Activated B cell treated with CpG ODN at 0.5 μM for 24 hours (primary cell): ENCODE measurements at regions not wholly inside any gene's neighbourhood (a gene's known extent, or its start where the extent isn't known, plus 50 kb on each side); places are given as distances from the start of the nearest gene placed in this dataset.

Experiments used
- ATAC-seq: fragments of 200-7000 bp; cut with Tn5 transposase; one replicate; pipeline ENCODE4 v1.10.0; 2021; ENCODE audit warnings: low read depth, mild to moderate bottlenecking, moderate library complexity
- CTCF ChIA-PET: fragments of 350-600 bp; sonication (Branson Sonifier 250); formaldehyde crosslinking; loops from one replicate; lab custom pipeline; 2021; ENCODE audit warnings: antibody characterized with exemption; lab: Charles Lee
- POLR2A ChIA-PET: fragments of 350-600 bp; sonication (Branson Sonifier 250); formaldehyde crosslinking; loops from one replicate; lab custom pipeline; 2021; ENCODE audit warnings: antibody characterized with exemption; lab: Charles Lee
- DNase-seq: peaks from one replicate; pipeline ENCODE4 v3.0.0; 2022
- H3K27ac Mint-ChIP-seq: one replicate; pipeline ENCODE4 v1.8.0; 2020; ENCODE audit warnings: mixed read lengths
- H3K27me3 Mint-ChIP-seq: one replicate; pipeline ENCODE4 v1.8.0; 2021; ENCODE audit warnings: mixed read lengths
- H3K36me3 Mint-ChIP-seq: one replicate; pipeline ENCODE4 v1.8.0; 2021; ENCODE audit warnings: low read depth, mixed read lengths
- H3K4me1 Mint-ChIP-seq: one replicate; pipeline ENCODE4 v1.8.0; 2021; ENCODE audit warnings: mixed read lengths
- H3K4me3 Mint-ChIP-seq: one replicate; pipeline ENCODE4 v1.8.0; 2020; ENCODE audit warnings: mild to moderate bottlenecking, mixed read lengths
- H3K9me3 Mint-ChIP-seq: one replicate; pipeline ENCODE4 v1.8.0; 2020; ENCODE audit warnings: mixed read lengths
- CTCF ChIP-seq: fragments of 200-600 bp; IDR thresholded peaks from one replicate; pipeline ENCODE4 v1.8.0; 2022; ENCODE audit warnings: antibody characterized with exemption, mild to moderate bottlenecking
- intact Hi-C: fragments of 100-400 bp; cut with micrococcal nuclease; formaldehyde crosslinking; loops from one replicate; pipeline ENCODE4 v1.15.1; 2024

- CTCF ChIA-PET: no interaction called here
Measured at GRCh38 chr22:47610764-47611163, 848.3 kb downstream of the TBC1D22A start.

DNA sequence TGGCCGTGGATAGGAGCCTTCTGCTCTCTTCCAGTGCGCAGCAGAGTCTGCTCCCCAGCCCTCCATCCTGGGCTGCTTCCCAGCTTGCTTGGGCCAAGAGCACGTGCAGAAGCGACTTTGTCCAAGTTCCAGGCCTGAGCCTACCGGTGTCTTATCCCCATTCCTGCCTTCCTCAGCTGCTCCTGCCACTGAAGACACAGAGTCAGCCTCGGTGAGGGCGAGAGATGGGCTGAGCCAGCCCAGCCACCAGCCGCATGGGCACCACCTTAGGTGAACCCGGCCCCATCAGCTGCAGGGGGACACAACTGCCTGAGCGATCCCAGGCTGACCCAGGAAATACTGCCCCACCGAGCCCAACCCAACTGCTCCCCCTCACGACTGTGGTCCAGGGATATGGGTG lies 847.8 kb downstream of the TBC1D22A start:
- DNase-seq (no peak), ATAC-seq (no peak)
- no peak for TF ChIP-seq CTCF
- Mint-ChIP-seq H3K27ac (no peak overlapping the region), H3K4me1 (no peaks in the 10 kb centered on the region), H3K36me3 (no peaks in the 10 kb centered on the region), H3K9me3 (no peaks in the 10 kb centered on the region), H3K4me3 (no peak overlapping the region), H3K27me3 (peaks cover 10% of the 10 kb centered on the region)
- ChIA-PET CTCF (no interaction called here), POLR2A (no interaction called here)
- intact Hi-C loops: no loop called here

More at GRCh38 chr22:47610764-47611163, 848.3 kb downstream of the TBC1D22A start:
- no peaks in the 10 kb centered on the region for H3K9me3 Mint-ChIP-seq
- no peak overlapping the region for H3K27ac Mint-ChIP-seq
- DNase-seq: no peak
- H3K27me3 Mint-ChIP-seq: peaks cover 10% of the 10 kb centered on the region
- ATAC-seq: no peak
- intact Hi-C loops: no loop called here
- no peak overlapping the region for H3K4me3 Mint-ChIP-seq
- no peaks in the 10 kb centered on the region for H3K36me3 Mint-ChIP-seq
- TF ChIP-seq CTCF: no peak
- POLR2A ChIA-PET: no interaction called here
- no peaks in the 10 kb centered on the region for H3K4me1 Mint-ChIP-seq

- Mint-ChIP-seq H3K9me3 (no peaks in the 10 kb centered on the region), H3K27ac (no peak overlapping the region), H3K4me3 (no peak overlapping the region), H3K4me1 (no peaks in the 10 kb centered on the region), H3K27me3 (peaks cover 10% of the 10 kb centered on the region), H3K36me3 (no peaks in the 10 kb centered on the region)
- CTCF ChIA-PET: no interaction called here
- no peak for TF ChIP-seq CTCF
- no peak for ATAC-seq
- POLR2A ChIA-PET: no interaction called here
- intact Hi-C loops: no loop called here
- DNase-seq: no peak
Measured at GRCh38 chr22:47609653-47610052, 847.2 kb downstream of the TBC1D22A start.

- ChIA-PET POLR2A (no interaction called here), CTCF (no interaction called here)
- no peaks in the 10 kb centered on the region for H3K36me3 Mint-ChIP-seq
- TF ChIP-seq CTCF: no peak
- ATAC-seq: no peak
- H3K4me1 Mint-ChIP-seq: no peaks in the 10 kb centered on the region
- DNase-seq: no peak
- H3K4me3 Mint-ChIP-seq: no peak overlapping the region
- no peak overlapping the region for H3K27ac Mint-ChIP-seq
- peaks cover 10% of the 10 kb centered on the region for H3K27me3 Mint-ChIP-seq
- intact Hi-C loops: no loop called here
- peaks cover 2% of the 10 kb centered on the region for H3K9me3 Mint-ChIP-seq
Measured at GRCh38 chr22:47608421-47608820, 846.0 kb downstream of the TBC1D22A start.

DNA sequence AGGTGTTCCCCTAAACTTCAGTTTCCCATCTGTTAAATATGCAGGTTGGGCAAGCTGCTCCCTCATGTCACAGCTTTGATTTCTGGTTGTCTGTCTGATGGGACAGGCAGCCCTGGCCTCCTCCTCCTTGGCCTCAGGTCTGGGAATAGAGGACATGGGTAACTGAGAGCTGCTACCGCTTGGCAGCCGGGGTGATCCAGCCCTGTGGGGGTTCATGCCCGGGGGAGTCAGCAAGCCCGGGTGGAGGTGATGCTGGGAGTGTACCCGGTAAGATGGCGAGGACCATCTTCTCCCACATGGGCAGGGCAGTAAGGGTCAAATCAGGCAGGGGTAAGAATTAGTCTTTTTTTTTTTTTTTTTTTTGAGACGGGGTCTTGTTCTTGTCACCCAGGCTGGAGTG lies 845.0 kb downstream of the TBC1D22A start:
- DNase-seq: no peak
- no peak overlapping the region for H3K4me3 Mint-ChIP-seq

More for the DNA sequence above, 845.0 kb downstream of the TBC1D22A start:
- TF ChIP-seq CTCF: no peak
- CTCF ChIA-PET: interaction anchor here (0.6 kb wide), 1 partner anchor 1066 kb away, joined by 4 read pairs; no protein-coding TSS in a partner anchor
- Mint-ChIP-seq H3K27ac (no peak overlapping the region), H3K9me3 (peaks cover 2% of the 10 kb centered on the region), H3K4me1 (no peaks in the 10 kb centered on the region), H3K36me3 (no peaks in the 10 kb centered on the region), H3K27me3 (peaks cover 10% of the 10 kb centered on the region)
- ATAC-seq: no peak
- intact Hi-C loops: no loop called here
- POLR2A ChIA-PET: no interaction called here
